CD4-positive, alpha-beta T cell treated with Interleukin-12 subunit alpha and Interleukin-12 subunit beta, for 1 hour (primary cell): ENCODE measurements at regions not wholly inside any gene's neighbourhood (a gene's known extent, or its start where the extent isn't known, plus 50 kb on each side); places are given as distances from the start of the nearest gene placed in this dataset.

Experiments
- DNase-seq: peaks from one replicate; pipeline ENCODE4 v3.0.0-alpha.2; 2020

GRCh38 chr2:212945526-212945925, 205.9 kb downstream of the IKZF2 start:
- DNase-seq: no peak

- DNase-seq: no peak
Measured at GRCh38 chr2:212943351-212943750, 208.1 kb downstream of the IKZF2 start.

- no peak for DNase-seq
Measured at GRCh38 chr2:212941361-212941760, 210.1 kb downstream of the IKZF2 start.

- DNase-seq: no peak
Measured at GRCh38 chr2:212940816-212941215, 210.6 kb downstream of the IKZF2 start.

- no peak for DNase-seq
Measured at GRCh38 chr2:212939777-212940531, 211.5 kb downstream of the IKZF2 start.

GRCh38 chr2:212938144-212938793, 213.1 kb downstream of the IKZF2 start:
- DNase-seq: no peak

GRCh38 chr2:212936572-212936971, 214.8 kb downstream of the IKZF2 start:
- no peak for DNase-seq

GRCh38 chr2:212935752-212936151, 215.7 kb downstream of the IKZF2 start:
- DNase-seq: no peak

- no peak for DNase-seq
Measured at GRCh38 chr2:212931271-212931670, 220.1 kb downstream of the IKZF2 start.

GRCh38 chr2:212930556-212931260, 220.7 kb downstream of the IKZF2 start:
- DNase-seq: no peak

GRCh38 chr2:212929971-212930370, 221.4 kb downstream of the IKZF2 start:
- DNase-seq: no peak

GRCh38 chr2:212929116-212929515, 222.3 kb downstream of the IKZF2 start:
- DNase-seq: no peak

- no peak for DNase-seq
Measured at GRCh38 chr2:212928681-212929080, 222.7 kb downstream of the IKZF2 start.

GRCh38 chr2:212926940-212927339, 224.5 kb downstream of the IKZF2 start:
- no peak for DNase-seq

- DNase-seq: no peak
Measured at GRCh38 chr2:212923393-212923792, 228.0 kb downstream of the IKZF2 start.

- DNase-seq: no peak
Measured at GRCh38 chr2:212922701-212923100, 228.7 kb downstream of the IKZF2 start.

GRCh38 chr2:212921711-212922110, 229.7 kb downstream of the IKZF2 start:
- DNase-seq: no peak

GRCh38 chr2:212921061-212921460, 230.4 kb downstream of the IKZF2 start:
- no peak for DNase-seq

- no peak for DNase-seq
Measured at GRCh38 chr2:212919238-212919637, 232.2 kb downstream of the IKZF2 start.

- DNase-seq: no peak
Measured at GRCh38 chr2:212918336-212918735, 233.1 kb downstream of the IKZF2 start.

- no peak for DNase-seq
Measured at GRCh38 chr2:212915121-212915782, 236.2 kb downstream of the IKZF2 start.

GRCh38 chr2:212914392-212914791, 237.0 kb downstream of the IKZF2 start:
- no peak for DNase-seq

- DNase-seq: no peak
Measured at GRCh38 chr2:212913640-212914306, 237.6 kb downstream of the IKZF2 start.
